ENCODE measurements at regions not wholly inside any gene's neighbourhood (a gene's known extent, or its start where the extent isn't known, plus 50 kb on each side); places are given as distances from the start of the nearest gene placed in this dataset.

GRCh38 chr9:31251386-31251785 lies 1133.1 kb upstream of the ACO1 start:
- Histone ChIP-seq H3K4ac (ENCODE audit: low read depth, low read length) (no peak overlapping the region), H2AK9ac (replicated peaks; ENCODE audit: low read depth, low read length, poor library complexity) (no peak overlapping the region), H2BK20ac (ENCODE audit: low read depth, low read length) (no peak overlapping the region), H4K5ac (ENCODE audit: low read depth, low read length) (no peak overlapping the region), H3K79me1 (ENCODE audit: low read depth in 1 of 2, low read length in 2 of 2) (no peaks in the 10 kb centered on the region), H3K18ac (ENCODE audit: low read depth, low read length) (no peak overlapping the region), H4K20me1 (ENCODE audit: insufficient read depth, low read length) (no peaks in the 10 kb centered on the region), H2AK5ac (ENCODE audit: low read depth, low read length) (no peak overlapping the region), H3K14ac (replicated peaks; ENCODE audit: low read depth, low read length) (no peak overlapping the region), H3K56ac (ENCODE audit: extremely low read depth, insufficient read depth, low read length) (no peak overlapping the region), H3K9ac (ENCODE audit: low read depth, low read length) (no peak overlapping the region), H3K4me3 (ENCODE audit: insufficient read depth, low read depth, low read length) (no peak overlapping the region), H3K23ac (ENCODE audit: low read depth, low read length) (no peak overlapping the region), H2AFZ (replicated peaks; ENCODE audit: low read length, poor library complexity) (no peak overlapping the region), H3K9me1 (ENCODE audit: insufficient read depth, low read length) (no peaks in the 10 kb centered on the region), H3K4me2 (ENCODE audit: low read depth, low read length) (no peak overlapping the region), H2BK15ac (ENCODE audit: low read depth, low read length) (no peak overlapping the region), H3K27me3 (ENCODE audit: control insufficient read depth, insufficient read depth, low read length) (no peaks in the 10 kb centered on the region), H3K27ac (ENCODE audit: insufficient read depth, low read length) (no peak overlapping the region), H2BK5ac (ENCODE audit: low read depth, low read length, poor library complexity, severe bottlenecking) (no peak overlapping the region), H4K91ac (ENCODE audit: insufficient read depth, low read depth, low read length) (no peak overlapping the region), H3K4me1 (ENCODE audit: control insufficient read depth, insufficient read depth, low read length) (no peaks in the 10 kb centered on the region), H2BK120ac (ENCODE audit: low read depth, low read length) (no peak overlapping the region), H3K9me3 (ENCODE audit: control insufficient read depth, insufficient read depth, low read length) (peaks cover 11% of the 10 kb centered on the region; the same call in 1 of the 2 replicates), H4K8ac (ENCODE audit: low read depth in 2 of 2, low read length in 2 of 2) (no peak overlapping the region), H3K36me3 (ENCODE audit: control insufficient read depth, insufficient read depth, low read length) (no peaks in the 10 kb centered on the region)
- ATAC-seq (ENCODE audit: low read depth) (no peak), DNase-seq (no peak)
- no peak for TF ChIP-seq FOS (IDR thresholded peaks at IDR 0.05; ENCODE audit: low read depth, low read length)
- ChIA-PET CTCF (no interaction called here), POLR2A (ENCODE audit: unreplicated experiment) (no interaction called here)
- in situ Hi-C loops (cut with MboI; ENCODE audit: low sequenced_read_pairs) (no loop called here), dilution Hi-C loops (cut with HindIII; ENCODE audit: low sequenced_read_pairs, unreplicated experiment) (no loop called here), intact Hi-C loops (cut with micrococcal nuclease) (no loop called here)
- BruUV-seq (replicated peaks): no TSS peak
- WGBS, 2 experiments (ENCODE audit: extremely low coverage in 2 of 2, insufficient read length in 1 of 2): no CpG with 5 or more reads among the region's 2 CpGs
